MCF 10A (cell line): ENCODE measurements at regions not wholly inside any gene's neighbourhood (a gene's known extent, or its start where the extent isn't known, plus 50 kb on each side); places are given as distances from the start of the nearest gene placed in this dataset. TPM values are rescaled to one million over a fixed set of nuclear protein-coding genes. Genes with fewer than 3 reads are reported as not detected.

ENCODE experiments used
- BruUV-seq: library from RNA; stranded (reverse); fragments of 400-500 nt; replicated peaks from 2 replicates; lab custom pipeline; 2021; lab: Mats Ljungman, UMichigan
- CTCF ChIA-PET: fragments of 300-600 bp; sonication (Branson Sonifier 250); formaldehyde crosslinking; extraction: SDS; loops from one replicate; lab custom pipeline; 2021; ENCODE audit warnings: antibody characterized with exemption, inconsistent platforms; lab: Yijun Ruan, JAX
- POLR2A ChIA-PET: fragments of 300-600, 350-650 bp; sonication (Branson Sonifier 250); formaldehyde crosslinking; extraction: SDS; loops from one replicate; lab custom pipeline; 2020; ENCODE audit warnings: antibody characterized with exemption, inconsistent platforms; lab: Yijun Ruan, JAX
- DNase-seq: peaks from one replicate; pipeline ENCODE4 v3.0.0-alpha.2; 2018; ENCODE audit not compliant: unreplicated experiment
- H3K27ac Mint-ChIP-seq: one replicate; pipeline ENCODE4 v1.8.0; 2022; ENCODE audit warnings: mild to moderate bottlenecking, low read depth, mixed read lengths; ENCODE audit not compliant: unreplicated experiment
- H3K27me3 Mint-ChIP-seq: one replicate; pipeline ENCODE4 v1.8.0; 2022; ENCODE audit warnings: mixed read lengths; ENCODE audit not compliant: insufficient read depth, unreplicated experiment
- H3K36me3 Mint-ChIP-seq: one replicate; pipeline ENCODE4 v1.8.0; 2022; ENCODE audit warnings: mild to moderate bottlenecking, moderate library complexity, mixed read lengths; ENCODE audit not compliant: insufficient read depth, unreplicated experiment
- H3K4me1 Mint-ChIP-seq: one replicate; pipeline ENCODE4 v1.8.0; 2022; ENCODE audit warnings: mixed read lengths; ENCODE audit not compliant: insufficient read depth, unreplicated experiment
- H3K4me3 Mint-ChIP-seq: one replicate; pipeline ENCODE4 v1.8.0; 2022; ENCODE audit warnings: mild to moderate bottlenecking, moderate library complexity, mixed read lengths; ENCODE audit not compliant: unreplicated experiment
- H3K9me3 Mint-ChIP-seq: one replicate; pipeline ENCODE4 v1.8.0; 2022; ENCODE audit warnings: mixed read lengths; ENCODE audit not compliant: unreplicated experiment
- CTCF ChIP-seq: fragments of 200-600 bp; IDR thresholded peaks from one replicate; pipeline ENCODE4 v1.8.0; 2022; ENCODE audit warnings: antibody characterized with exemption, mild to moderate bottlenecking; ENCODE audit not compliant: unreplicated experiment
- intact Hi-C: fragments of 100-400 bp; cut with micrococcal nuclease; formaldehyde crosslinking; loops from 2 replicates; pipeline ENCODE4 v1.14.1; 2022
- microRNA-seq: library from miRNA; unstranded; fragments of <30 nt; microRNA quantifications from one replicate; pipeline ENCODE4 v1.2.0, GENCODE V29; 2022

- BruUV-seq = no TSS peak
- no peak overlapping the region for H3K27ac Mint-ChIP-seq
- H3K27me3 Mint-ChIP-seq = no peaks in the 10 kb centered on the region
- no peak for TF ChIP-seq CTCF
- intact Hi-C loops = no loop called here
- no peaks in the 10 kb centered on the region for H3K36me3 Mint-ChIP-seq
- peaks cover 12% of the 10 kb centered on the region for H3K4me1 Mint-ChIP-seq
- H3K9me3 Mint-ChIP-seq = no peaks in the 10 kb centered on the region
- ChIA-PET POLR2A (no interaction called here), CTCF (no interaction called here)
- no peak overlapping the region for H3K4me3 Mint-ChIP-seq
- peak; percentile 0 for DNase-seq
These were observed 62.4 kb upstream of the FOXG1 start for GRCh38 chr14:28704153-28704552.

GRCh38 chr14:28707814-28708213, 58.8 kb upstream of the FOXG1 start:
- Mint-ChIP-seq H3K4me1 (peaks cover 12% of the 10 kb centered on the region), H3K4me3 (no peak overlapping the region), H3K27me3 (no peaks in the 10 kb centered on the region), H3K27ac (no peak overlapping the region), H3K36me3 (peaks cover 7% of the 10 kb centered on the region), H3K9me3 (no peaks in the 10 kb centered on the region)
- intact Hi-C loops = no loop called here
- POLR2A ChIA-PET = interaction anchor here (0.9 kb wide), 1 partner anchor 22 kb away, joined by 3 read pairs; no protein-coding TSS in a partner anchor
- no peak for TF ChIP-seq CTCF
- no TSS peak for BruUV-seq
- peak; percentile 58 for DNase-seq
- CTCF ChIA-PET = interaction anchor here (0.9 kb wide), 1 partner anchor 16 kb away, joined by 4 read pairs; no protein-coding TSS in a partner anchor

- no peaks in the 10 kb centered on the region for H3K27me3 Mint-ChIP-seq
- TF ChIP-seq CTCF = no peak
- intact Hi-C loops = no loop called here
- DNase-seq = no peak
- H3K9me3 Mint-ChIP-seq = no peaks in the 10 kb centered on the region
- peaks cover 7% of the 10 kb centered on the region for H3K36me3 Mint-ChIP-seq
- H3K4me3 Mint-ChIP-seq = no peak overlapping the region
- peaks cover 12% of the 10 kb centered on the region for H3K4me1 Mint-ChIP-seq
- no peak overlapping the region for H3K27ac Mint-ChIP-seq
- POLR2A ChIA-PET = no interaction called here
- CTCF ChIA-PET = no interaction called here
- BruUV-seq = no TSS peak
These were observed 56.8 kb upstream of the FOXG1 start for GRCh38 chr14:28709571-28710305.

Small RNA genes in the stretch of these regions (microRNA-seq; reads per million reads assigned to microRNA genes)
- gene MIR3171 (not detected), gene MIR4307 (not detected)
